Mesenchymal stem cell (in vitro differentiated cells and primary cell): ENCODE measurements at regions not wholly inside any gene's neighbourhood (a gene's known extent, or its start where the extent isn't known, plus 50 kb on each side); places are given as distances from the start of the nearest gene placed in this dataset.

ENCODE experiments used
- DNase-seq: peaks from one replicate; pipeline ENCODE4 v3.0.0-alpha.2; 2013
- H2AFZ ChIP-seq: one replicate; pipeline ENCODE4 v1.6.1; 2013; ENCODE audit warnings: low read depth, mild to moderate bottlenecking, control low read depth, inconsistent platforms, low read length, moderate library complexity
- H2AK5ac ChIP-seq: 2 replicates; pipeline ENCODE4 v1.6.1; 2013; ENCODE audit warnings: low read length, moderate library complexity, mild to moderate bottlenecking, inconsistent platforms; ENCODE audit not compliant: severe bottlenecking
- H2BK120ac ChIP-seq: one replicate; pipeline ENCODE4 v1.6.1; 2013; ENCODE audit warnings: low read depth, mild to moderate bottlenecking, inconsistent platforms, low read length, moderate library complexity
- H2BK12ac ChIP-seq, 2 experiments: one replicate each; pipeline ENCODE4 v1.6.1; 2013; ENCODE audit warnings: inconsistent platforms in 2 of 2, low read length in 2 of 2, mild to moderate bottlenecking in 2 of 2, moderate library complexity in 2 of 2, control low read depth in 1 of 2
- H2BK15ac ChIP-seq: one replicate; pipeline ENCODE4 v1.6.1; 2013; ENCODE audit warnings: mild to moderate bottlenecking, low read depth, inconsistent platforms; ENCODE audit not compliant: poor library complexity, severe bottlenecking
- H2BK5ac ChIP-seq: 2 replicates; pipeline ENCODE4 v1.6.1; 2013; ENCODE audit warnings: low read depth, mild to moderate bottlenecking, low read length, control low read depth, inconsistent platforms; ENCODE audit not compliant: poor library complexity, severe bottlenecking
- H3K14ac ChIP-seq, 2 experiments: one replicate each; pipeline ENCODE4 v1.6.1; 2013; ENCODE audit warnings: inconsistent platforms in 2 of 2, low read length in 2 of 2, control low read depth in 1 of 2, mild to moderate bottlenecking in 1 of 2, moderate library complexity in 1 of 2
- H3K18ac ChIP-seq, 2 experiments: one replicate each; pipeline ENCODE4 v1.6.1; 2013; ENCODE audit warnings: inconsistent platforms in 2 of 2, low read length in 2 of 2, control low read depth in 1 of 2, low read depth in 1 of 2, mild to moderate bottlenecking in 1 of 2
- H3K23ac ChIP-seq, 2 experiments: one replicate each; pipeline ENCODE4 v1.6.1; 2013; ENCODE audit warnings: inconsistent platforms in 2 of 2, low read length in 2 of 2, mild to moderate bottlenecking in 2 of 2, moderate library complexity in 2 of 2, control low read depth in 1 of 2
- H3K27ac ChIP-seq: 2 replicates; pipeline ENCODE4 v1.5.1; 2013; ENCODE audit warnings: mild to moderate bottlenecking, moderate library complexity, low read length, control low read depth, inconsistent platforms; ENCODE audit not compliant: poor library complexity, severe bottlenecking
- H3K27me3 ChIP-seq, 2 experiments: 2 replicates each; pipeline versions ENCODE4 v1.6.1 to v1.7.0; 2013; ENCODE audit warnings: low read length in 2 of 2, mild to moderate bottlenecking in 2 of 2, moderate library complexity in 2 of 2, control low read depth in 1 of 2, inconsistent platforms in 1 of 2; ENCODE audit not compliant: control insufficient read depth in 1 of 2, insufficient read depth in 1 of 2
- H3K36me3 ChIP-seq, 2 experiments: 2 replicates each; pipeline versions ENCODE4 v1.6.1 to v1.7.0; 2013; ENCODE audit warnings: low read length in 2 of 2, control low read depth in 1 of 2, inconsistent platforms in 1 of 2, low read depth in 1 of 2, mild to moderate bottlenecking in 1 of 2; ENCODE audit not compliant: insufficient read depth in 2 of 2, control insufficient read depth in 1 of 2
- H3K4ac ChIP-seq, 2 experiments: one replicate each; pipeline ENCODE4 v1.6.1; 2013; ENCODE audit warnings: inconsistent platforms in 2 of 2, low read length in 2 of 2, mild to moderate bottlenecking in 2 of 2, moderate library complexity in 2 of 2, control low read depth in 1 of 2, low read depth in 1 of 2
- H3K4me1 ChIP-seq: 2 replicates; pipeline ENCODE4 v1.6.1; 2013; ENCODE audit warnings: low read depth, low read length, control low read depth; ENCODE audit not compliant: control insufficient read depth, insufficient read depth
- H3K4me2 ChIP-seq: 2 replicates; pipeline ENCODE4 v1.6.1; 2013; ENCODE audit warnings: low read length, mild to moderate bottlenecking, inconsistent platforms; ENCODE audit not compliant: poor library complexity, severe bottlenecking
- H3K4me3 ChIP-seq, 2 experiments: 2 replicates each; pipeline versions ENCODE4 v1.5.1 to v1.7.0; 2013; ENCODE audit warnings: low read length in 2 of 2, mild to moderate bottlenecking in 2 of 2, control low read depth in 1 of 2, low read depth in 1 of 2; ENCODE audit not compliant: insufficient read depth in 1 of 2
- H3K79me1 ChIP-seq: replicated peaks from 2 replicates; pipeline ENCODE4 v1.6.1; 2013; ENCODE audit warnings: mild to moderate bottlenecking, control low read depth, low read length, inconsistent platforms; ENCODE audit not compliant: poor library complexity, severe bottlenecking
- H3K9ac ChIP-seq: 2 replicates; pipeline ENCODE4 v1.7.0; 2013; ENCODE audit warnings: mild to moderate bottlenecking, low read length, moderate library complexity
- H3K9me3 ChIP-seq: 2 replicates; pipeline ENCODE4 v1.7.0; 2013; ENCODE audit warnings: mild to moderate bottlenecking, low read length; ENCODE audit not compliant: control insufficient read depth
- H4K8ac ChIP-seq: one replicate; pipeline ENCODE4 v1.6.1; 2013; ENCODE audit warnings: inconsistent platforms, mild to moderate bottlenecking, low read length, moderate library complexity
- H4K91ac ChIP-seq: one replicate; pipeline ENCODE4 v1.6.1; 2013; ENCODE audit warnings: mild to moderate bottlenecking, low read length, inconsistent platforms
- WGBS: methylation state at CpG from one replicate; pipeline ENCODE4 v1.1.7; 2013; ENCODE audit warnings: mixed read lengths; 5-methylcytosine and 5-hydroxymethylcytosine counted together

GRCh38 chr2:6401301-6401700 is 464.4 kb downstream of the CMPK2 start:
- peak; percentile 3 for DNase-seq
- no peak overlapping the region for H2BK120ac ChIP-seq
- H3K4me2 ChIP-seq = no peak overlapping the region
- 100% methylated on average over 1 of the region's 3 CpGs for WGBS
- no peak overlapping the region for H3K18ac ChIP-seq
- H3K79me1 ChIP-seq = no peaks in the 10 kb centered on the region
- H3K9ac ChIP-seq = no peak overlapping the region
- H3K9me3 ChIP-seq = no peaks in the 10 kb centered on the region
- H2BK15ac ChIP-seq = no peak overlapping the region
- no peaks in the 10 kb centered on the region for H3K27me3 ChIP-seq
- H2AK5ac ChIP-seq = no peak overlapping the region
- no peak overlapping the region for H3K27ac ChIP-seq
- H3K14ac ChIP-seq = no peak overlapping the region
- H3K4ac ChIP-seq = no peak overlapping the region
- H3K4me1 ChIP-seq = no peaks in the 10 kb centered on the region
- H4K8ac ChIP-seq = no peak overlapping the region
- H4K91ac ChIP-seq = no peak overlapping the region
- no peak overlapping the region for H3K4me3 ChIP-seq
- no peak overlapping the region for H2BK5ac ChIP-seq
- no peaks in the 10 kb centered on the region for H3K36me3 ChIP-seq
- H3K23ac ChIP-seq = no peak overlapping the region
- no peak overlapping the region for H2BK12ac ChIP-seq
- H2AFZ ChIP-seq = no peak overlapping the region

- Histone ChIP-seq H3K4me1 (no peaks in the 10 kb centered on the region), H2BK12ac (no peak overlapping the region), H2BK5ac (no peak overlapping the region), H2BK15ac (no peak overlapping the region), H3K4me3 (no peak overlapping the region), H4K8ac (no peak overlapping the region), H3K9me3 (no peaks in the 10 kb centered on the region), H3K4me2 (no peak overlapping the region), H3K27ac (no peak overlapping the region), H3K79me1 (no peaks in the 10 kb centered on the region), H3K4ac (no peak overlapping the region), H3K23ac (no peak overlapping the region), H2AK5ac (no peak overlapping the region), H3K18ac (no peak overlapping the region), H4K91ac (no peak overlapping the region), H2AFZ (no peak overlapping the region), H3K9ac (no peak overlapping the region), H3K14ac (no peak overlapping the region), H3K27me3 (no peaks in the 10 kb centered on the region), H2BK120ac (no peak overlapping the region), H3K36me3 (no peaks in the 10 kb centered on the region)
- no peak for DNase-seq
- WGBS = 88% methylated on average over 2 of the region's 2 CpGs
These were observed 457.6 kb downstream of the CMPK2 start for GRCh38 chr2:6408057-6408456.

GRCh38 chr2:6410313-6410712 is 455.4 kb downstream of the CMPK2 start:
- Histone ChIP-seq H2AK5ac (no peak overlapping the region), H3K9ac (no peak overlapping the region), H2BK120ac (no peak overlapping the region), H2AFZ (no peak overlapping the region), H3K27me3 (no peaks in the 10 kb centered on the region), H3K4ac (no peak overlapping the region), H4K91ac (no peak overlapping the region), H3K79me1 (no peaks in the 10 kb centered on the region), H3K9me3 (no peaks in the 10 kb centered on the region), H3K18ac (no peak overlapping the region), H2BK5ac (no peak overlapping the region), H2BK12ac (no peak overlapping the region), H3K4me2 (no peak overlapping the region), H2BK15ac (no peak overlapping the region), H3K27ac (no peak overlapping the region), H3K23ac (no peak overlapping the region), H4K8ac (no peak overlapping the region), H3K14ac (no peak overlapping the region), H3K4me1 (no peaks in the 10 kb centered on the region), H3K36me3 (no peaks in the 10 kb centered on the region), H3K4me3 (no peak overlapping the region)
- 74% methylated on average over 3 of the region's 3 CpGs for WGBS
- no peak for DNase-seq

GRCh38 chr2:6412533-6413091 is 453.1 kb downstream of the CMPK2 start:
- H2AK5ac ChIP-seq = no peak overlapping the region
- H2BK120ac ChIP-seq = no peak overlapping the region
- H4K8ac ChIP-seq = no peak overlapping the region

More at GRCh38 chr2:6412533-6413091, 453.1 kb downstream of the CMPK2 start:
- H3K27me3 ChIP-seq = no peaks in the 10 kb centered on the region
- no peak overlapping the region for H2AFZ ChIP-seq
- no peak overlapping the region for H3K23ac ChIP-seq
- H2BK12ac ChIP-seq = no peak overlapping the region
- H3K36me3 ChIP-seq = no peaks in the 10 kb centered on the region
- H2BK15ac ChIP-seq = no peak overlapping the region
- no peak overlapping the region for H3K27ac ChIP-seq
- H3K4me3 ChIP-seq = no peak overlapping the region
- H3K4me1 ChIP-seq = no peaks in the 10 kb centered on the region
- no peak overlapping the region for H4K91ac ChIP-seq
- WGBS = 35% methylated on average over 3 of the region's 3 CpGs
- H3K4ac ChIP-seq = no peak overlapping the region
- H3K18ac ChIP-seq = no peak overlapping the region
- no peaks in the 10 kb centered on the region for H3K9me3 ChIP-seq
- no peak overlapping the region for H2BK5ac ChIP-seq
- H3K79me1 ChIP-seq = no peaks in the 10 kb centered on the region
- DNase-seq = peak; percentile 29
- H3K14ac ChIP-seq = no peak overlapping the region
- peak overlapping the region; percentile 57 for H3K9ac ChIP-seq
- no peak overlapping the region for H3K4me2 ChIP-seq
